GM12878 (cell line): ENCODE measurements at regions not wholly inside any gene's neighbourhood (a gene's known extent, or its start where the extent isn't known, plus 50 kb on each side); places are given as distances from the start of the nearest gene placed in this dataset.

Experiments
- ATAC-seq: fragments of 200-7000 bp; cut with Tn5 transposase; 3 replicates; pipeline ENCODE4 v1.9.1; 2020; ENCODE audit warnings: mild to moderate bottlenecking, moderate library complexity
- BruUV-seq: library from RNA; stranded (reverse); fragments of 400-500 nt; replicated peaks from 2 replicates; lab custom pipeline; 2021; lab: Mats Ljungman, UMichigan
- CTCF ChIA-PET: fragments of 300-600 bp; sonication (Branson Sonifier 250); formaldehyde crosslinking; extraction: SDS; loops from one replicate; lab custom pipeline; 2021; ENCODE audit warnings: inconsistent platforms; lab: Yijun Ruan, JAX
- POLR2A ChIA-PET: fragments of 350-600 bp; formaldehyde crosslinking; extraction: SDS; loops from one replicate; lab custom pipeline; 2021; ENCODE audit warnings: inconsistent platforms; lab: Charles Lee
- RAD21 ChIA-PET: fragments of 300-600 bp; sonication (Branson Sonifier 250); formaldehyde crosslinking; loops from one replicate; lab custom pipeline; 2023; ENCODE audit warnings: antibody characterized with exemption; ENCODE audit not compliant: unreplicated experiment; lab: Charles Lee
- SMC1A ChIA-PET: fragments of 300-600 bp; sonication (Branson Sonifier 250); formaldehyde crosslinking; loops from one replicate; lab custom pipeline; 2023; ENCODE audit not compliant: unreplicated experiment, uncharacterized antibody; lab: Charles Lee
- DNase-seq: peaks from one replicate; pipeline ENCODE4 v3.0.0-alpha.2; 2011; ENCODE audit warnings: low read depth, low spot score
- FAIRE-seq: peaks from 3 replicates; lab custom pipeline; 2011; peaks lifted over from hg19 to GRCh38; lab: Jason Lieb, UNC
- H2AFZ ChIP-seq: 2 replicates; pipeline ENCODE4 v1.6.0; 2011; ENCODE audit warnings: low read depth, low read length, control low read depth; ENCODE audit not compliant: control insufficient read depth
- H3K27ac ChIP-seq: 2 replicates; pipeline ENCODE4 v1.5.1; 2011; ENCODE audit warnings: control low read depth; ENCODE audit not compliant: control insufficient read depth, insufficient read depth
- H3K27me3 ChIP-seq, 2 experiments: replicated peaks in 1 of 2; 2 replicates each; pipeline versions ENCODE4 v1.6.0 to v1.6.1; 2011; ENCODE audit warnings: low read length in 1 of 2; ENCODE audit not compliant: control insufficient read depth in 2 of 2, insufficient read depth in 2 of 2
- H3K36me3 ChIP-seq, 2 experiments: 2 replicates each; pipeline ENCODE4 v1.5.1; 2011; ENCODE audit warnings: low read length in 1 of 2; ENCODE audit not compliant: control insufficient read depth in 2 of 2, insufficient read depth in 2 of 2
- H3K4me1 ChIP-seq: 2 replicates; pipeline ENCODE4 v1.6.1; 2011; ENCODE audit warnings: mild to moderate bottlenecking, low read length, moderate library complexity, mixed read lengths; ENCODE audit not compliant: control insufficient read depth, insufficient read depth
- H3K4me2 ChIP-seq: 2 replicates; pipeline ENCODE4 v1.6.0; 2011; ENCODE audit warnings: control low read depth; ENCODE audit not compliant: control insufficient read depth, insufficient read depth
- H3K4me3 ChIP-seq: fragments of 200-600 bp; sonication (generic); 2 replicates; pipeline ENCODE4 v1.5.1; 2016
- H3K79me2 ChIP-seq: 2 replicates; pipeline ENCODE4 v1.6.0; 2011; ENCODE audit warnings: low read length; ENCODE audit not compliant: control insufficient read depth, insufficient read depth
- H3K9ac ChIP-seq: 2 replicates; pipeline ENCODE4 v1.8.0; 2011; ENCODE audit warnings: low read length, control low read depth, mixed read lengths; ENCODE audit not compliant: control insufficient read depth, insufficient read depth
- H3K9me3 ChIP-seq: replicated peaks from 3 replicates; pipeline ENCODE4 v1.5.1; 2011; ENCODE audit warnings: mild to moderate bottlenecking, low read length; ENCODE audit not compliant: control insufficient read depth, insufficient read depth
- H4K20me1 ChIP-seq: 2 replicates; pipeline ENCODE4 v1.6.0; 2011; ENCODE audit not compliant: control insufficient read depth, insufficient read depth
- ZNF207 ChIP-seq: fragments of 450-650 bp; IDR thresholded peaks from 2 replicates; pipeline ENCODE4 v1.6.1; 2014; ENCODE audit warnings: antibody characterized with exemption, mild to moderate bottlenecking, borderline replicate concordance
- WGBS: methylation state at CpG from one replicate; pipeline ENCODE4 v1.1.6; 2016; ENCODE audit warnings: low lambda C conversion rate; ENCODE audit not compliant: insufficient replicate concordance, insufficient coverage; ENCODE audit errors: missing lambda C conversion rate; 5-methylcytosine and 5-hydroxymethylcytosine counted together
- in situ Hi-C: fragments of 300-500 bp; cut with MboI; formaldehyde crosslinking; loops from 9 replicates; pipeline ENCODE4 v1.14.3; 2018; ENCODE audit warnings: mixed read lengths
- intact Hi-C: fragments of 100-400 bp; cut with micrococcal nuclease; formaldehyde crosslinking; loops from one replicate; pipeline ENCODE4 v1.14.2; 2022; ENCODE audit not compliant: unreplicated experiment
- TF ChIP-seq, protein P1 (sequence below): fragments of 450-650 bp; conservative IDR thresholded peaks from 2 replicates; pipeline ENCODE4 v1.6.1; 2017; ENCODE audit warnings: mild to moderate bottlenecking, moderate library complexity
- TF ChIP-seq, protein P2 (sequence below): IDR thresholded peaks from 2 replicates; pipeline ENCODE4 v1.6.1; 2011; ENCODE audit warnings: mild to moderate bottlenecking, low read depth, low read length, moderate library complexity; ENCODE audit not compliant: insufficient replicate concordance

DNA sequence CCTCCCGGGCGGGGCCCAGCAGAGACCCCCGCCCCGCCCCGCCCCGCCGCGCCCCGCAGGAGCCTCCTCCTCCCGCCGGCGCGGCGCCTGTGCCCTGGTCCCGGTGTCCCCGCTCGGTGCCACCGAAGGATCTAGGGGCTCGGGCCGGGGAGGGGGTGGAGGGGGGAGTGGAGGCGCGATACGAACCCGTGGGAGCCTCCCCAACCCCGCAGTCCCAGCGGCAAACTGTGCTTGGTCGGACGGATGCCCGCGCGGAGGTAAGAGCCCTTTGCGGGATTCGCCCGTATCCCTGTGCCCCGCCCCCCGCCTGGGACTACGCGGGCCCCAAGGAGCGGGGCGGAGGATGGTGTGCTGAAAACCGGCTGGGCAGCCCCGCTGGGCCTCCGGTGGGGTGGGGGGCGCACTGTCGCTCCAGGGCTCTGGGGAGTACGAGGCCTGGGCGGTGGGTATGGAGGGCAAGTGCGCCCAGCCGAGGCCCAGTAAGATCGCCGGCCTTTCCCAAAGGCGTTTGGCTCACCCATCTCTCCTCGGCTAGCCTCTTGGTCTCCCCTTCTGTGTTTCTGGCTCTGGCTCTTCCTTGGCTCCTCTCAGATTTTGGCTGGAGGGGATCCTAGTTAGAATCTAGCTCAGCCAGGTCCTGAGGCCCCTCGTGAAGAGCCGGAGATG is 65.6 kb upstream of the POLG start:
- no peaks in the 10 kb centered on the region for H3K36me3 ChIP-seq
- peaks cover 13% of the 10 kb centered on the region; the same call in 1 of the 2 replicates for H3K4me1 ChIP-seq
- ATAC-seq (peak; percentile 47), FAIRE-seq (no peak), DNase-seq (no peak)
- H3K9ac ChIP-seq, result peak overlapping the region; percentile 64
- TF ChIP-seq, protein P1, sequence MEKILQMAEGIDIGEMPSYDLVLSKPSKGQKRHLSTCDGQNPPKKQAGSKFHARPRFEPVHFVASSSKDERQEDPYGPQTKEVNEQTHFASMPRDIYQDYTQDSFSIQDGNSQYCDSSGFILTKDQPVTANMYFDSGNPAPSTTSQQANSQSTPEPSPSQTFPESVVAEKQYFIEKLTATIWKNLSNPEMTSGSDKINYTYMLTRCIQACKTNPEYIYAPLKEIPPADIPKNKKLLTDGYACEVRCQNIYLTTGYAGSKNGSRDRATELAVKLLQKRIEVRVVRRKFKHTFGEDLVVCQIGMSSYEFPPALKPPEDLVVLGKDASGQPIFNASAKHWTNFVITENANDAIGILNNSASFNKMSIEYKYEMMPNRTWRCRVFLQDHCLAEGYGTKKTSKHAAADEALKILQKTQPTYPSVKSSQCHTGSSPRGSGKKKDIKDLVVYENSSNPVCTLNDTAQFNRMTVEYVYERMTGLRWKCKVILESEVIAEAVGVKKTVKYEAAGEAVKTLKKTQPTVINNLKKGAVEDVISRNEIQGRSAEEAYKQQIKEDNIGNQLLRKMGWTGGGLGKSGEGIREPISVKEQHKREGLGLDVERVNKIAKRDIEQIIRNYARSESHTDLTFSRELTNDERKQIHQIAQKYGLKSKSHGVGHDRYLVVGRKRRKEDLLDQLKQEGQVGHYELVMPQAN, result no peak
- TF ChIP-seq ZNF207, result no peak
- TF ChIP-seq, protein P2, sequence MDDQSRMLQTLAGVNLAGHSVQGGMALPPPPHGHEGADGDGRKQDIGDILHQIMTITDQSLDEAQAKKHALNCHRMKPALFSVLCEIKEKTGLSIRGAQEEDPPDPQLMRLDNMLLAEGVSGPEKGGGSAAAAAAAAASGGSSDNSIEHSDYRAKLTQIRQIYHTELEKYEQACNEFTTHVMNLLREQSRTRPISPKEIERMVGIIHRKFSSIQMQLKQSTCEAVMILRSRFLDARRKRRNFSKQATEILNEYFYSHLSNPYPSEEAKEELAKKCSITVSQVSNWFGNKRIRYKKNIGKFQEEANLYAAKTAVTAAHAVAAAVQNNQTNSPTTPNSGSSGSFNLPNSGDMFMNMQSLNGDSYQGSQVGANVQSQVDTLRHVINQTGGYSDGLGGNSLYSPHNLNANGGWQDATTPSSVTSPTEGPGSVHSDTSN, result no peak
- peak overlapping the region; percentile 91 for H3K4me2 ChIP-seq
- BruUV-seq, result no TSS peak
- WGBS, result 13% methylated on average over 23 of the region's 55 CpGs
- ChIA-PET POLR2A (no interaction called here), RAD21 (interaction anchor here (1.0 kb wide), 1 partner anchor 42 kb away, joined by 4 read pairs; no protein-coding TSS in a partner anchor), CTCF (interaction anchor here (1.0 to 5.9 kb wide), 8 partner anchors 17 to 155 kb away, joined by 3 to 68 read pairs (median 4); partner anchors contain the start of gene POLG), SMC1A (interaction anchor here (1.0 kb wide), 1 partner anchor 41 kb away, joined by 3 read pairs; no protein-coding TSS in a partner anchor)
- no peaks in the 10 kb centered on the region for H3K27me3 ChIP-seq
- H3K27ac ChIP-seq, result no peak overlapping the region
- H3K79me2 ChIP-seq, result no peaks in the 10 kb centered on the region; the same call in 1 of the 2 replicates
- peak overlapping the region; percentile 69 for H3K4me3 ChIP-seq
- in situ Hi-C loops (no loop called here), intact Hi-C loops (no loop called here)
- H3K9me3 ChIP-seq, result no peaks in the 10 kb centered on the region
- no peaks in the 10 kb centered on the region for H4K20me1 ChIP-seq
- peak overlapping the region; percentile 61 for H2AFZ ChIP-seq
